Esophagus muscularis mucosa (tissue), 4 donors: ENCODE measurements at regions not wholly inside any gene's neighbourhood (a gene's known extent, or its start where the extent isn't known, plus 50 kb on each side); places are given as distances from the start of the nearest gene placed in this dataset.

ENCODE experiments used
- DNase-seq: peaks from one replicate; pipeline ENCODE4 v3.0.0-alpha.2; 2017; ENCODE audit errors: extremely low spot score
- H3K27ac ChIP-seq, 4 donors: fragments of 200-600 bp; sonication (generic); replicated peaks in 1 of 4; 1 replicate in 3 of 4; 2 replicates in 1 of 4; pipeline ENCODE4 v1.5.1; 2016 to 2019; ENCODE audit warnings: mild to moderate bottlenecking in 1 of 4
- H3K27me3 ChIP-seq, 4 donors: fragments of 200-600 bp; sonication (generic); one replicate each; pipeline versions ENCODE4 v1.5.1 to v1.6.0; 2016 to 2019
- H3K36me3 ChIP-seq, 4 donors: fragments of 200-600 bp; sonication (generic); one replicate each; pipeline ENCODE4 v1.5.1; 2016 to 2019
- H3K4me1 ChIP-seq, 4 donors: fragments of 200-600 bp; sonication (generic); one replicate each; pipeline ENCODE4 v1.5.1; 2016 to 2019
- H3K4me3 ChIP-seq, 4 donors: fragments of 200-600 bp; sonication (generic); 1 replicate in 2 of 4; 2 replicates in 2 of 4; pipeline ENCODE4 v1.5.1; 2016 to 2019; ENCODE audit warnings: mild to moderate bottlenecking in 4 of 4, moderate library complexity in 1 of 4
- H3K9me3 ChIP-seq, 4 donors: fragments of 200-600 bp; sonication (generic); 1 replicate in 3 of 4; 2 replicates in 1 of 4; pipeline ENCODE4 v1.5.1; 2016 to 2019
- CTCF ChIP-seq, 3 experiments: fragments of 200-600 bp in 2 of 3; fragments of 450-650 bp in 1 of 3; sonication (generic) in 2 of 3; IDR thresholded peaks; one replicate each; pipeline ENCODE4 v1.5.1; 2017 to 2019; ENCODE audit warnings: antibody characterized with exemption in 3 of 3, mild to moderate bottlenecking in 2 of 3, moderate library complexity in 1 of 3
- EP300 ChIP-seq: sonication (generic); formaldehyde crosslinking; IDR thresholded peaks from one replicate; pipeline ENCODE4 v1.6.1; 2017; ENCODE audit warnings: antibody characterized with exemption
- POLR2A ChIP-seq: fragments of 450-650 bp; IDR thresholded peaks from one replicate; pipeline ENCODE4 v1.6.1; 2017; ENCODE audit warnings: antibody characterized with exemption, moderate library complexity, mild to moderate bottlenecking, low read depth
- POLR2AphosphoS5 ChIP-seq, 2 donors: sonication (generic); formaldehyde crosslinking; IDR thresholded peaks; one replicate each; pipeline ENCODE4 v1.6.1; 2017; ENCODE audit warnings: antibody characterized with exemption in 2 of 2
- WGBS: methylation state at CpG from one replicate; pipeline ENCODE4 v1.1.5; 2018; 5-methylcytosine and 5-hydroxymethylcytosine counted together
- intact Hi-C: fragments of 100-400 bp; cut with DNase I; formaldehyde crosslinking; loops from one replicate; pipeline ENCODE4 v1.15.1; 2023

GRCh38 chr4:57410331-57411052 lies 300.3 kb upstream of the IGFBP7 start:
- DNase-seq, result no peak
- Histone ChIP-seq H3K27ac (peak overlapping the region; percentile 3 to 57 (median 44)), H3K27me3 (no peaks in the 10 kb centered on the region), H3K4me1 (peaks cover 0 to 5% (median 0%) of the 10 kb centered on the region in 4 donors), H3K36me3 (no peaks in the 10 kb centered on the region), H3K9me3 (no peaks in the 10 kb centered on the region), H3K4me3 (no peak overlapping the region)
- intact Hi-C loops, result no loop called here
- 50% methylated on average over 5 of the region's 5 CpGs for WGBS
- TF ChIP-seq EP300 (no peak), POLR2AphosphoS5 (IDR thresholded peaks at IDR 0.05) (peak in 1 of 2 donors; percentile 15)

- no peak for TF ChIP-seq POLR2A
- WGBS, result 88% methylated on average over 2 of the region's 2 CpGs
- no peak overlapping the region for H3K4me3 ChIP-seq
- no peaks in the 10 kb centered on the region for H3K9me3 ChIP-seq
- H3K36me3 ChIP-seq, result no peaks in the 10 kb centered on the region
- H3K27me3 ChIP-seq, result no peaks in the 10 kb centered on the region
- no peak overlapping the region for H3K27ac ChIP-seq
- peaks cover 0 to under 1% (median 0%) of the 10 kb centered on the region in 4 donors for H3K4me1 ChIP-seq
- intact Hi-C loops, result no loop called here
- DNase-seq, result no peak
Measured at GRCh38 chr4:57405359-57405758, 295.2 kb upstream of the IGFBP7 start.

GRCh38 chr4:57404483-57404882 lies 294.3 kb upstream of the IGFBP7 start:
- Histone ChIP-seq H3K36me3 (no peaks in the 10 kb centered on the region), H3K4me3 (no peak overlapping the region), H3K4me1 (no peaks in the 10 kb centered on the region), H3K27me3 (no peaks in the 10 kb centered on the region), H3K27ac (no peak overlapping the region), H3K9me3 (no peaks in the 10 kb centered on the region)
- intact Hi-C loops, result no loop called here
- no peak for DNase-seq
- no peak for TF ChIP-seq EP300
- no peak for TF ChIP-seq CTCF (IDR thresholded peaks at IDR 0.05)
- TF ChIP-seq POLR2A, result no peak
- TF ChIP-seq POLR2AphosphoS5 (IDR thresholded peaks at IDR 0.05), result no peak
- WGBS, result 61% methylated on average over 4 of the region's 4 CpGs

- DNase-seq, result no peak
- Histone ChIP-seq H3K36me3 (no peaks in the 10 kb centered on the region), H3K27ac (no peak overlapping the region), H3K4me3 (no peak overlapping the region), H3K9me3 (no peaks in the 10 kb centered on the region), H3K4me1 (no peaks in the 10 kb centered on the region), H3K27me3 (no peaks in the 10 kb centered on the region)
- 78% methylated on average over 2 of the region's 2 CpGs for WGBS
- TF ChIP-seq EP300, result no peak
- no peak for TF ChIP-seq POLR2AphosphoS5 (IDR thresholded peaks at IDR 0.05)
- intact Hi-C loops, result no loop called here
Measured at GRCh38 chr4:57403591-57403990, 293.4 kb upstream of the IGFBP7 start.

GRCh38 chr4:57401586-57401985 lies 291.4 kb upstream of the IGFBP7 start:
- H3K4me3 ChIP-seq, result no peak overlapping the region
- H3K27me3 ChIP-seq, result no peaks in the 10 kb centered on the region
- DNase-seq, result no peak
- intact Hi-C loops, result no loop called here
- TF ChIP-seq POLR2AphosphoS5 (IDR thresholded peaks at IDR 0.05) (no peak), EP300 (no peak), CTCF (IDR thresholded peaks at IDR 0.05) (no peak), POLR2A (no peak)
- no peaks in the 10 kb centered on the region for H3K4me1 ChIP-seq
- no peak overlapping the region for H3K27ac ChIP-seq
- no peaks in the 10 kb centered on the region for H3K9me3 ChIP-seq
- H3K36me3 ChIP-seq, result no peaks in the 10 kb centered on the region
- WGBS, result 86% methylated on average over 4 of the region's 4 CpGs

- Histone ChIP-seq H3K9me3 (no peaks in the 10 kb centered on the region), H3K36me3 (no peaks in the 10 kb centered on the region), H3K4me1 (no peaks in the 10 kb centered on the region), H3K27me3 (peaks cover 0 to 3% (median 0%) of the 10 kb centered on the region in 4 donors), H3K4me3 (no peak overlapping the region), H3K27ac (no peak overlapping the region)
- no peak for DNase-seq
- intact Hi-C loops, result no loop called here
- 86% methylated on average over 3 of the region's 3 CpGs for WGBS
- TF ChIP-seq POLR2A, result no peak
- TF ChIP-seq EP300, result no peak
Measured at GRCh38 chr4:57378766-57379165, 268.6 kb upstream of the IGFBP7 start.
